Activated CD4-positive, alpha-beta T cell treated with anti-CD3 and anti-CD28 coated beads, Interleukin-2, amount 10 ng/mL, durations not matched to agents 24 days and 14 days (primary cell): ENCODE measurements at regions not wholly inside any gene's neighbourhood (a gene's known extent, or its start where the extent isn't known, plus 50 kb on each side); places are given as distances from the start of the nearest gene placed in this dataset.

ENCODE experiments used
- DNase-seq: peaks from one replicate; pipeline ENCODE4 v3.0.0; 2022
- H3K27ac Mint-ChIP-seq: one replicate; pipeline ENCODE4 v1.8.0; 2022; ENCODE audit warnings: mild to moderate bottlenecking, mixed read lengths
- H3K27me3 Mint-ChIP-seq: one replicate; pipeline ENCODE4 v1.8.0; 2022; ENCODE audit warnings: mixed read lengths
- H3K36me3 Mint-ChIP-seq: one replicate; pipeline ENCODE4 v1.8.0; 2022; ENCODE audit warnings: low read depth, mild to moderate bottlenecking, mixed read lengths
- H3K4me1 Mint-ChIP-seq: one replicate; pipeline ENCODE4 v1.8.0; 2021; ENCODE audit warnings: mixed read lengths
- H3K4me3 Mint-ChIP-seq: one replicate; pipeline ENCODE4 v1.8.0; 2022; ENCODE audit warnings: mild to moderate bottlenecking, moderate library complexity, mixed read lengths
- H3K9me3 Mint-ChIP-seq: one replicate; pipeline ENCODE4 v1.8.0; 2021; ENCODE audit warnings: mixed read lengths
- intact Hi-C: fragments of 100-400 bp; cut with micrococcal nuclease; formaldehyde crosslinking; loops from one replicate; pipeline ENCODE4 v1.15.1; 2023

- intact Hi-C loops = no loop called here
- Mint-ChIP-seq H3K4me3 (no peak overlapping the region), H3K36me3 (no peaks in the 10 kb centered on the region), H3K27me3 (no peaks in the 10 kb centered on the region), H3K9me3 (peaks cover 7% of the 10 kb centered on the region), H3K27ac (no peak overlapping the region), H3K4me1 (no peaks in the 10 kb centered on the region)
- DNase-seq = no peak
These were observed 229.2 kb downstream of the GPAM start for GRCh38 chr10:111954386-111954785.

- no peak overlapping the region for H3K4me3 Mint-ChIP-seq
These were observed 226.7 kb downstream of the GPAM start for GRCh38 chr10:111956841-111957240.

GRCh38 chr10:111962951-111963350, 220.6 kb downstream of the GPAM start:
- intact Hi-C loops = no loop called here
- Mint-ChIP-seq H3K36me3 (no peaks in the 10 kb centered on the region), H3K9me3 (no peaks in the 10 kb centered on the region), H3K27me3 (no peaks in the 10 kb centered on the region), H3K27ac (no peak overlapping the region), H3K4me1 (no peaks in the 10 kb centered on the region), H3K4me3 (no peak overlapping the region)
- DNase-seq = no peak

More at GRCh38 chr10:111956841-111957240, 226.7 kb downstream of the GPAM start:
- Mint-ChIP-seq H3K36me3 (no peaks in the 10 kb centered on the region), H3K9me3 (peaks cover 7% of the 10 kb centered on the region), H3K27ac (no peak overlapping the region), H3K27me3 (no peaks in the 10 kb centered on the region), H3K4me1 (no peaks in the 10 kb centered on the region)
- intact Hi-C loops = no loop called here
- DNase-seq = no peak

- Mint-ChIP-seq H3K9me3 (no peaks in the 10 kb centered on the region), H3K27me3 (no peaks in the 10 kb centered on the region), H3K36me3 (no peaks in the 10 kb centered on the region), H3K4me3 (no peak overlapping the region), H3K27ac (no peak overlapping the region), H3K4me1 (no peaks in the 10 kb centered on the region)
- DNase-seq = no peak
- intact Hi-C loops = no loop called here
These were observed 216.4 kb downstream of the GPAM start for GRCh38 chr10:111967116-111967515.

- Mint-ChIP-seq H3K36me3 (no peaks in the 10 kb centered on the region), H3K27ac (no peak overlapping the region), H3K27me3 (no peaks in the 10 kb centered on the region), H3K9me3 (no peaks in the 10 kb centered on the region), H3K4me1 (no peaks in the 10 kb centered on the region), H3K4me3 (no peak overlapping the region)
- no peak for DNase-seq
- intact Hi-C loops = no loop called here
These were observed 216.0 kb downstream of the GPAM start for GRCh38 chr10:111967547-111967946.

GRCh38 chr10:111968647-111969046, 214.9 kb downstream of the GPAM start:
- intact Hi-C loops = no loop called here
- H3K4me1 Mint-ChIP-seq = no peaks in the 10 kb centered on the region
- no peak for DNase-seq
- H3K9me3 Mint-ChIP-seq = no peaks in the 10 kb centered on the region
- H3K36me3 Mint-ChIP-seq = no peaks in the 10 kb centered on the region
- no peaks in the 10 kb centered on the region for H3K27me3 Mint-ChIP-seq
- no peak overlapping the region for H3K4me3 Mint-ChIP-seq
- H3K27ac Mint-ChIP-seq = no peak overlapping the region

- Mint-ChIP-seq H3K36me3 (no peaks in the 10 kb centered on the region), H3K27ac (no peak overlapping the region), H3K4me3 (no peak overlapping the region), H3K9me3 (no peaks in the 10 kb centered on the region), H3K27me3 (no peaks in the 10 kb centered on the region), H3K4me1 (no peaks in the 10 kb centered on the region)
- DNase-seq = no peak
- intact Hi-C loops = no loop called here
These were observed 213.5 kb downstream of the GPAM start for GRCh38 chr10:111970111-111970510.

GRCh38 chr10:111972109-111972508, 211.5 kb downstream of the GPAM start:
- no peaks in the 10 kb centered on the region for H3K36me3 Mint-ChIP-seq
- no peak overlapping the region for H3K27ac Mint-ChIP-seq
- no peak for DNase-seq
- intact Hi-C loops = no loop called here
- H3K27me3 Mint-ChIP-seq = no peaks in the 10 kb centered on the region
- no peaks in the 10 kb centered on the region for H3K9me3 Mint-ChIP-seq
- H3K4me3 Mint-ChIP-seq = no peak overlapping the region
- H3K4me1 Mint-ChIP-seq = no peaks in the 10 kb centered on the region

- H3K36me3 Mint-ChIP-seq = no peaks in the 10 kb centered on the region
- H3K4me1 Mint-ChIP-seq = no peaks in the 10 kb centered on the region
- H3K27ac Mint-ChIP-seq = no peak overlapping the region
- H3K9me3 Mint-ChIP-seq = no peaks in the 10 kb centered on the region
- DNase-seq = no peak
- intact Hi-C loops = no loop called here
- H3K27me3 Mint-ChIP-seq = no peaks in the 10 kb centered on the region
- no peak overlapping the region for H3K4me3 Mint-ChIP-seq
These were observed 210.3 kb downstream of the GPAM start for GRCh38 chr10:111973306-111973705.

- no peaks in the 10 kb centered on the region for H3K36me3 Mint-ChIP-seq
- no peaks in the 10 kb centered on the region for H3K4me1 Mint-ChIP-seq
- no peak for DNase-seq
- no peaks in the 10 kb centered on the region for H3K27me3 Mint-ChIP-seq
- no peak overlapping the region for H3K4me3 Mint-ChIP-seq
- H3K9me3 Mint-ChIP-seq = no peaks in the 10 kb centered on the region
- no peak overlapping the region for H3K27ac Mint-ChIP-seq
- intact Hi-C loops = no loop called here
These were observed 209.7 kb downstream of the GPAM start for GRCh38 chr10:111973826-111974225.

- Mint-ChIP-seq H3K4me3 (no peak overlapping the region), H3K4me1 (no peaks in the 10 kb centered on the region), H3K27me3 (no peaks in the 10 kb centered on the region), H3K27ac (no peak overlapping the region), H3K36me3 (no peaks in the 10 kb centered on the region), H3K9me3 (no peaks in the 10 kb centered on the region)
- intact Hi-C loops = no loop called here
- no peak for DNase-seq
These were observed 209.2 kb downstream of the GPAM start for GRCh38 chr10:111974325-111974724.

GRCh38 chr10:111976557-111976956, 207.0 kb downstream of the GPAM start:
- no peaks in the 10 kb centered on the region for H3K4me1 Mint-ChIP-seq
- no peak for DNase-seq
- no peaks in the 10 kb centered on the region for H3K9me3 Mint-ChIP-seq
- no peak overlapping the region for H3K4me3 Mint-ChIP-seq
- no peak overlapping the region for H3K27ac Mint-ChIP-seq
- intact Hi-C loops = no loop called here
- H3K36me3 Mint-ChIP-seq = no peaks in the 10 kb centered on the region
- H3K27me3 Mint-ChIP-seq = no peaks in the 10 kb centered on the region

- Mint-ChIP-seq H3K4me1 (no peaks in the 10 kb centered on the region), H3K4me3 (no peak overlapping the region)
- intact Hi-C loops = no loop called here
These were observed 199.5 kb downstream of the GPAM start for GRCh38 chr10:111984057-111984456.

GRCh38 chr10:111986079-111986478, 197.5 kb downstream of the GPAM start:
- Mint-ChIP-seq H3K36me3 (no peaks in the 10 kb centered on the region), H3K27ac (no peak overlapping the region), H3K27me3 (no peaks in the 10 kb centered on the region), H3K9me3 (no peaks in the 10 kb centered on the region), H3K4me3 (no peak overlapping the region), H3K4me1 (no peaks in the 10 kb centered on the region)
- no peak for DNase-seq
- intact Hi-C loops = no loop called here

More at GRCh38 chr10:111984057-111984456, 199.5 kb downstream of the GPAM start:
- Mint-ChIP-seq H3K27me3 (no peaks in the 10 kb centered on the region), H3K27ac (no peak overlapping the region), H3K9me3 (no peaks in the 10 kb centered on the region), H3K36me3 (no peaks in the 10 kb centered on the region)
- no peak for DNase-seq

GRCh38 chr10:111988646-111989045, 194.9 kb downstream of the GPAM start:
- intact Hi-C loops = no loop called here
- H3K4me3 Mint-ChIP-seq = no peak overlapping the region
- no peaks in the 10 kb centered on the region for H3K4me1 Mint-ChIP-seq
- no peaks in the 10 kb centered on the region for H3K27me3 Mint-ChIP-seq
- no peaks in the 10 kb centered on the region for H3K9me3 Mint-ChIP-seq
- H3K36me3 Mint-ChIP-seq = no peaks in the 10 kb centered on the region
- H3K27ac Mint-ChIP-seq = no peak overlapping the region
- DNase-seq = no peak
